GM19238 (cell line): ENCODE measurements at regions not wholly inside any gene's neighbourhood (a gene's known extent, or its start where the extent isn't known, plus 50 kb on each side); places are given as distances from the start of the nearest gene placed in this dataset.

ENCODE experiments used
- DNase-seq: peaks from one replicate; pipeline ENCODE4 v3.0.0; 2011; ENCODE audit warnings: low spot score; ENCODE audit not compliant: insufficient read length

- no peak for DNase-seq
These were observed 73.3 kb downstream of the RFC3 start for GRCh38 chr13:33891196-33891742.

- DNase-seq = no peak
These were observed 75.6 kb downstream of the RFC3 start for GRCh38 chr13:33893559-33893958.

GRCh38 chr13:33904431-33904830, 86.5 kb downstream of the RFC3 start:
- no peak for DNase-seq

- no peak for DNase-seq
These were observed 90.2 kb downstream of the RFC3 start for GRCh38 chr13:33908116-33908515.

- no peak for DNase-seq
These were observed 92.3 kb downstream of the RFC3 start for GRCh38 chr13:33910255-33910654.

- DNase-seq = no peak
These were observed 93.6 kb downstream of the RFC3 start for GRCh38 chr13:33911521-33911920.

GRCh38 chr13:33913829-33914228, 95.9 kb downstream of the RFC3 start:
- DNase-seq = no peak

GRCh38 chr13:33917190-33917589, 99.2 kb downstream of the RFC3 start:
- no peak for DNase-seq

- DNase-seq = no peak
These were observed 100.4 kb downstream of the RFC3 start for GRCh38 chr13:33918199-33918932.

GRCh38 chr13:33919120-33919519, 101.2 kb downstream of the RFC3 start:
- no peak for DNase-seq

GRCh38 chr13:33925563-33925962, 107.6 kb downstream of the RFC3 start:
- DNase-seq = no peak

GRCh38 chr13:33927315-33927714, 109.4 kb downstream of the RFC3 start:
- DNase-seq = no peak

GRCh38 chr13:33931397-33932311, 113.7 kb downstream of the RFC3 start:
- no peak for DNase-seq

- no peak for DNase-seq
These were observed 114.9 kb downstream of the RFC3 start for GRCh38 chr13:33932769-33933406.

- no peak for DNase-seq
These were observed 115.9 kb downstream of the RFC3 start for GRCh38 chr13:33933810-33934209.

GRCh38 chr13:33934343-33934742, 116.4 kb downstream of the RFC3 start:
- DNase-seq = no peak

GRCh38 chr13:33934951-33935371, 117.0 kb downstream of the RFC3 start:
- no peak for DNase-seq

GRCh38 chr13:33935969-33936368, 118.0 kb downstream of the RFC3 start:
- no peak for DNase-seq

GRCh38 chr13:33937373-33938098, 119.6 kb downstream of the RFC3 start:
- no peak for DNase-seq

- DNase-seq = no peak
These were observed 122.3 kb downstream of the RFC3 start for GRCh38 chr13:33940256-33940655.

GRCh38 chr13:33940898-33941297, 122.9 kb downstream of the RFC3 start:
- no peak for DNase-seq
